ENCODE measurements at regions not wholly inside any gene's neighbourhood (a gene's known extent, or its start where the extent isn't known, plus 50 kb on each side); places are given as distances from the start of the nearest gene placed in this dataset.

GRCh38 chr12:22900401-22900800 lies 275.4 kb downstream of the ETNK1 start:
- no peak for DNase-seq (ENCODE audit: low spot score)

DNA sequence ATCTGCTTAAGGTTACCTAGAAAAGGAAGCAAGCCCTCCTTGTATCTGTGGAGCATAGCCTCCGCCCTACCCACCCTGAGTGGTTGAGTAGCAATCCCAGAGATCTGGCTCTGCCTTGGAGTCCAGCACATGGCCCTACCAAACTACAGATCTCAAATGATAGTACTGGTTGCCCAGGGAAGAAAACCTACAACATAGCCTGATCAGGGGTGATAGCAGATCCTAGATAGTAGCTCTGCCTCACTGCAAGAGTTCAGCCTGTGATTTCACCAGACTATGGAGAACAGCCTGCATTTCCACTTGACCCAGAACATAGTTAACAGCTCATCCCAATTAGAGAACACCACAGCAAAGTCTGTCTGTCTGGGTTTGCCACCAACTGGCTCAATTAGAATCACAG lies 279.5 kb downstream of the ETNK1 start:
- no peak for DNase-seq (ENCODE audit: low spot score)

- DNase-seq (ENCODE audit: low spot score) = no peak
Measured at GRCh38 chr12:22916241-22916640, 291.3 kb downstream of the ETNK1 start.

- DNase-seq (ENCODE audit: low spot score) = no peak
Measured at GRCh38 chr12:22916815-22917214, 291.8 kb downstream of the ETNK1 start.

GRCh38 chr12:22919883-22920282 lies 294.9 kb downstream of the ETNK1 start:
- DNase-seq (ENCODE audit: low spot score) = no peak

- DNase-seq (ENCODE audit: low spot score) = no peak
Measured at GRCh38 chr12:22923768-22924167, 298.8 kb downstream of the ETNK1 start.

DNA sequence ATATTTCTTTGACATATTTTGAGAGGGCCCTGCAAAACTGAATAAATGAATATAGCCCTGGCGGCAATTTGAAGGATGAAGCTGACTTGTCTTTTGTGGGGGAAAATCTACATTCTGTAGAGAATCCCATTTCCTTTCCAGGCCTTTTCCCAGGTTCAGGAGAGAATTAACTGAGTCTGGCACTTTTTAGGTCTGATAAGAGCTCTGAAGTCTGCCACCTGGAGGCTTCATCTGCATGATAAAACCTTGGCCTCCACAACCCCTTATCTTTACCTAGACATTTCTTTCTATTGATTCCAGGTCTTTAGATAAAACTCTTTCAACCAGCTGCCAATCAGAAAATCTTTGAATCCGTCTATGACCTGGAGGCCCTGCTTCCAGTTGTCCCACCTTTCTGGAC lies 299.4 kb downstream of the ETNK1 start:
- DNase-seq (ENCODE audit: low spot score) = no peak

- no peak for DNase-seq (ENCODE audit: low spot score)
Measured at GRCh38 chr12:22925623-22926022, 300.7 kb downstream of the ETNK1 start.

GRCh38 chr12:22932431-22932830 lies 307.5 kb downstream of the ETNK1 start:
- DNase-seq (ENCODE audit: low spot score) = no peak

- DNase-seq (ENCODE audit: low spot score) = no peak
Measured at GRCh38 chr12:22935090-22935489, 310.1 kb downstream of the ETNK1 start.

DNA sequence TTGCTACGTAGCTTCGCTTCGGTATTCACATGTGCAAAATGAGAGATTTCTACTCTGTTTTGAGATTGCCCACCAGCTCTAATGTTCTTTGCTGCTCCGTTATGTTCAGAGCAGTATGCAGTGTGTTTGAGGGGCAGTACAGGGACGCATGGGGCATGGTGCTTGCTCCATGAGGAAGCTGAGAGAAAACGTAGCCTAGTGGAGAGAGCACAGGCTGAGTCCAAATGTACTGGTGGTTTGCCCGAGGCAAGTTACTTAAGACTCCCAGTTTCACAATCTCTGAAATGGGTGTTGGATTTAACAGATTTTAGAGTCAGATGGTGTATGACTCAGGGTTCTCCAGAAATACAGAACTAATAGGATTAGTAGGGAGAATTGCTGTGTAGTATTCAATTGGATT lies 310.5 kb downstream of the ETNK1 start:
- no peak for DNase-seq (ENCODE audit: low spot score)

DNA sequence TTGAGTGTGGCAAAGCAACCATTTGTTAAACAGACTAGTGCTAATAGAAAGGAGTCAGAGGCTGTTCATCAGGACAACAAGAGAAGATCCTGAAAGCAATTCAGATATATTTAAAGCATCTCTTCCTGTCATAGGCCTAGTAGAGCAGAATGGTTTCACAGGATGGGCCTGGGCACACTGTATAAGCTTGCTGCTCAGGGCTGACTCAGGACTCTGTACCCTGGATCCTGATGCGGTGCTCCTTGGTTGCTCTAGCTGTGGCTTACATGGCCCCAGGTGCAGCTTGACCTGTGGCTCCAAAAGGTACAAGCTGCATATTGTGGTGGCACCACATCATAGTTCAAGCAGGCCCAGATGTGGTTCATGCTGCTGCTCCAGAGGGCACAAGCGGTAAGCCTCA lies 313.4 kb downstream of the ETNK1 start:
- no peak for DNase-seq (ENCODE audit: low spot score)

DNA sequence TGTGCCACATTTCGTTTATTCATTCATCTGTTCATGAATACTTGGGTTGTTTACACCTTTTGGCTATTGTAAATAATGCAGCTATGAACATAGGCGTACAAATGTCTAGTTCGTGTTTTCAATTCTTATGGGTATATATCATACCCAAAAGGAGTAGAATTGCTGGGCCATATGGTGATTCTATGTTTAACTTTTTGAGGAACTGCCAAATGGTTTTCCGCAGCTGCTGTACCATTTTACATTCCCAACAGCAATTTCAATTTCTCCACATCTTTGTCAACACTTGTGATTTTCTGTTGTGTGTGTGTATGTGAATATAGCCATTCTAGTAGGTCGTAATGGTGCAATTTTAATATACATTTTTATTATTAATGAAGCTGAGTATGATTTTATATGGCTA lies 326.2 kb downstream of the ETNK1 start:
- DNase-seq (ENCODE audit: low spot score) = no peak

DNA sequence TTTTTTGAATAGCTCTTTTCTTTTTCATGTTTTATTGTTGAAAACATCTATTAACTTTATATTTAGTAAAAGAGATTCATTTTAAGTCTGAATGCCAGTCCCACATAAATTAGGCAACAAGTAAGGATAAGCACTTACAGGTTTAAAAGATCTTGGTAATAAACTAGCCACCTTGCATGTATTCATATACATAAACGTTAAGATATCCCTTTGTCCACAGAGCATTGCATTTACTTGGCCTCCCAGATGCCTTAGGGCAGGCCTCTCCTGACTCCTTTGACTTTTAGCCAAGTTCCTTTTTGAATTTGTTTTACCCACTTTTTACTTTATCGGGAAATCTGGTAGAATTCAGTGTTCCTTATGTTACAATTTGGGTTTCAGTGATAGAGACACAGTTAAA lies 331.7 kb downstream of the ETNK1 start:
- no peak for DNase-seq (ENCODE audit: low spot score)

- no peak for DNase-seq (ENCODE audit: low spot score)
Measured at GRCh38 chr12:22967171-22967570, 342.2 kb downstream of the ETNK1 start.

- DNase-seq (ENCODE audit: low spot score) = no peak
Measured at GRCh38 chr12:22969521-22969920, 344.6 kb downstream of the ETNK1 start.

- DNase-seq (ENCODE audit: low spot score) = no peak
Measured at GRCh38 chr12:22971247-22971646, 346.3 kb downstream of the ETNK1 start.

GRCh38 chr12:22971701-22972191 lies 346.8 kb downstream of the ETNK1 start:
- no peak for DNase-seq (ENCODE audit: low spot score)

DNA sequence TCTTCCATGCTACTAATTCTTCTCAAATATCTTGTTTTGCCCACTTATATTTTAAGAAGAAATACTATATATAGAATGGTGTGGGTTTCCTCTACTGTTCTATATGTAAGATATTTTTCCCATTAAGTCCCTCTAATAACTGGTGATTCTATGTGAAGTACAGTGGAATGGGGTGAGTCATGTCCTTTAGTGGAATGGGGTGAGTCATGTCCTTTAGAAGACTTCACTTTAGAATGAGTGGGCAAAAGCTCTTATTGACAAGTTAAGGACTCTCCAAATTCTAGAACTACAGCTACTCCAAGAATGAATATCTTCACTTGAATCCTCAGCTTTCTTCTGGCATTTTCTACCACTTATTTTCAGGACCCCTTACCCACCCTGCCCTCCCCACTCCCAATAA lies 349.9 kb downstream of the ETNK1 start:
- DNase-seq (ENCODE audit: low spot score) = peak; percentile 24

DNA sequence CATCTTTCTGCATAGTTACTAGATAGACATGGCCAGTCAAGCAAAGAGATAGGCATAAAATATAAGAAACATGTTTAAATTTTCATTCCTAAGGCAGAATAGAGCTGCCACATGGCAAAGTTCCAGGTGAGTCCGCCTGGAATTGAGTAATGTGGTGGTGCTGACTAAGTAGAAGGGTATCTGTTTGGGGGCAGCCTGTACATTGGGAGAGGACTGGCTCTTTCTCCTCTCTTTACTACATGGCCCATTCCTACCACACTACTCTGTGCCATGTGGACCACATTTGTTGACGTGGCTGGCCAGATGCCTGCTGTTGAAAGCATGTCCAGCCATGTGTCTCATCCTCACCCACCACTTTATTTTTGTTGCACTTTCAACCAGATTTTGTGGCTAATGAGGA lies 354.0 kb downstream of the ETNK1 start:
- DNase-seq (ENCODE audit: low spot score) = no peak

GRCh38 chr12:22979854-22980469 lies 355.0 kb downstream of the ETNK1 start:
- DNase-seq (ENCODE audit: low spot score) = no peak

DNA sequence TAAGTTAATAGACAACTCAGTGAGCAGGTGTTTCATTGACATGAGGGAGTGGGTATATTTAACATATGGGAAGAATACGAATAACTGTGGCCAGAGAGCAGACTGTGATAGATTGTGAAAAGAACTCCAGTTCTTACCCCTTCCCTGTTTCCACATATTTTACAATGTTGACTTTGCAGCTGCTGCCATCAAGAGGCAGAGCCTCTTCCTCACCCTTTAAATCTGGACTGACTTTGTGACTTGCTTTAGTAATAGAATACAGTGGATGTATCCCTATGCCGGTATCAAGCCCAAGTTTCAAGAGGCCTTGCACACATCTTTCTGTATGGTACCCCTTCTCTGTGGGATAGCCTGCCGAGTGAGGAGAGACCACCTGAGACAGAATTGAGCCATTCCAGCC lies 356.7 kb downstream of the ETNK1 start:
- DNase-seq (ENCODE audit: low spot score) = peak; percentile 19

- no peak for DNase-seq (ENCODE audit: low spot score)
Measured at GRCh38 chr12:22982635-22983034, 357.7 kb downstream of the ETNK1 start.

GRCh38 chr12:22986997-22987396 lies 362.0 kb downstream of the ETNK1 start:
- DNase-seq (ENCODE audit: low spot score) = no peak
